ENCODE measurements at regions not wholly inside any gene's neighbourhood (a gene's known extent, or its start where the extent isn't known, plus 50 kb on each side); places are given as distances from the start of the nearest gene placed in this dataset.

- peaks cover 10% of the 10 kb centered on the region for H3K9me3 ChIP-seq (replicated peaks; ENCODE audit: control insufficient read depth, low read depth, low read length)
- H3K4me1 ChIP-seq (ENCODE audit: control insufficient read depth, insufficient read depth, low read length) = peaks cover 4% of the 10 kb centered on the region
- peak overlapping the region; percentile 31 for H3K27ac ChIP-seq (ENCODE audit: low read length)
- H3K4me3 ChIP-seq (ENCODE audit: low read length) = no peak overlapping the region
- no peaks in the 10 kb centered on the region for H3K27me3 ChIP-seq (ENCODE audit: control insufficient read depth, insufficient read depth, low read length)
- DNase-seq = peak; percentile 80
- no peaks in the 10 kb centered on the region for H3K36me3 ChIP-seq (ENCODE audit: control insufficient read depth, insufficient read depth, low read length)
These were observed 105.6 kb upstream of the FHL2 start for GRCh38 chr2:105504459-105504858.

- no peak overlapping the region for H3K4me3 ChIP-seq (ENCODE audit: low read length)
- no peaks in the 10 kb centered on the region for H3K36me3 ChIP-seq (ENCODE audit: control insufficient read depth, insufficient read depth, low read length)
- no CpG with 5 or more reads among the region's 2 CpGs for WGBS (ENCODE audit: insufficient coverage)
- H3K4me1 ChIP-seq (ENCODE audit: control insufficient read depth, insufficient read depth, low read length) = peaks cover 8% of the 10 kb centered on the region
- peaks cover 10% of the 10 kb centered on the region for H3K9me3 ChIP-seq (replicated peaks; ENCODE audit: control insufficient read depth, low read depth, low read length)
- no peak for DNase-seq
- H3K27me3 ChIP-seq (ENCODE audit: control insufficient read depth, insufficient read depth, low read length) = no peaks in the 10 kb centered on the region
- no peak overlapping the region for H3K27ac ChIP-seq (ENCODE audit: low read length)
These were observed 103.9 kb upstream of the FHL2 start for GRCh38 chr2:105502625-105503334.

- Histone ChIP-seq H3K4me1 (ENCODE audit: control insufficient read depth, insufficient read depth, low read length) (peaks cover 15% of the 10 kb centered on the region), H3K27ac (ENCODE audit: low read length) (peak overlapping the region; percentile 20), H3K27me3 (ENCODE audit: control insufficient read depth, insufficient read depth, low read length) (no peaks in the 10 kb centered on the region), H3K4me3 (ENCODE audit: low read length) (no peak overlapping the region), H3K36me3 (ENCODE audit: control insufficient read depth, insufficient read depth, low read length) (no peaks in the 10 kb centered on the region), H3K9me3 (replicated peaks; ENCODE audit: control insufficient read depth, low read depth, low read length) (peaks cover 11% of the 10 kb centered on the region)
- 60% methylated on average over 1 of the region's 5 CpGs for WGBS (ENCODE audit: insufficient coverage)
- DNase-seq = no peak
These were observed 99.5 kb upstream of the FHL2 start for GRCh38 chr2:105498281-105498846.

- WGBS (ENCODE audit: insufficient coverage) = 67% methylated on average over 3 of the region's 4 CpGs
- Histone ChIP-seq H3K36me3 (ENCODE audit: control insufficient read depth, insufficient read depth, low read length) (no peaks in the 10 kb centered on the region), H3K4me1 (ENCODE audit: control insufficient read depth, insufficient read depth, low read length) (peaks cover 15% of the 10 kb centered on the region), H3K27ac (ENCODE audit: low read length) (no peak overlapping the region), H3K9me3 (replicated peaks; ENCODE audit: control insufficient read depth, low read depth, low read length) (peaks cover 15% of the 10 kb centered on the region), H3K4me3 (ENCODE audit: low read length) (no peak overlapping the region), H3K27me3 (ENCODE audit: control insufficient read depth, insufficient read depth, low read length) (no peaks in the 10 kb centered on the region)
- no peak for DNase-seq
These were observed 98.2 kb upstream of the FHL2 start for GRCh38 chr2:105497094-105497493.

- Histone ChIP-seq H3K27ac (ENCODE audit: low read length) (peak overlapping the region; percentile 9), H3K9me3 (replicated peaks; ENCODE audit: control insufficient read depth, low read depth, low read length) (peaks cover 9% of the 10 kb centered on the region), H3K27me3 (ENCODE audit: control insufficient read depth, insufficient read depth, low read length) (no peaks in the 10 kb centered on the region), H3K36me3 (ENCODE audit: control insufficient read depth, insufficient read depth, low read length) (no peaks in the 10 kb centered on the region), H3K4me3 (ENCODE audit: low read length) (no peak overlapping the region), H3K4me1 (ENCODE audit: control insufficient read depth, insufficient read depth, low read length) (peaks cover 15% of the 10 kb centered on the region)
- DNase-seq = no peak
- 31% methylated on average over 2 of the region's 3 CpGs for WGBS (ENCODE audit: insufficient coverage)
These were observed 97.4 kb upstream of the FHL2 start for GRCh38 chr2:105496271-105496670.

GRCh38 chr2:105494683-105495425, 96.0 kb upstream of the FHL2 start:
- H3K4me3 ChIP-seq (ENCODE audit: low read length) = no peak overlapping the region
- H3K27ac ChIP-seq (ENCODE audit: low read length) = no peak overlapping the region
- DNase-seq = no peak

GRCh38 chr2:105490956-105491355, 92.1 kb upstream of the FHL2 start:
- Histone ChIP-seq H3K4me1 (ENCODE audit: control insufficient read depth, insufficient read depth, low read length) (peaks cover 16% of the 10 kb centered on the region), H3K36me3 (ENCODE audit: control insufficient read depth, insufficient read depth, low read length) (no peaks in the 10 kb centered on the region), H3K9me3 (replicated peaks; ENCODE audit: control insufficient read depth, low read depth, low read length) (peaks cover 6% of the 10 kb centered on the region), H3K27me3 (ENCODE audit: control insufficient read depth, insufficient read depth, low read length) (no peaks in the 10 kb centered on the region), H3K27ac (ENCODE audit: low read length) (no peak overlapping the region), H3K4me3 (ENCODE audit: low read length) (no peak overlapping the region)
- WGBS (ENCODE audit: insufficient coverage) = 100% methylated on average over 1 of the region's 1 CpG
- no peak for DNase-seq

More at GRCh38 chr2:105494683-105495425, 96.0 kb upstream of the FHL2 start:
- peaks cover 15% of the 10 kb centered on the region for H3K4me1 ChIP-seq (ENCODE audit: control insufficient read depth, insufficient read depth, low read length)
- no peaks in the 10 kb centered on the region for H3K27me3 ChIP-seq (ENCODE audit: control insufficient read depth, insufficient read depth, low read length)
- H3K9me3 ChIP-seq (replicated peaks; ENCODE audit: control insufficient read depth, low read depth, low read length) = peaks cover 6% of the 10 kb centered on the region
- WGBS (ENCODE audit: insufficient coverage) = 88% methylated on average over 8 of the region's 13 CpGs
- no peaks in the 10 kb centered on the region for H3K36me3 ChIP-seq (ENCODE audit: control insufficient read depth, insufficient read depth, low read length)

- no peak for DNase-seq
- H3K4me3 ChIP-seq (ENCODE audit: low read length) = no peak overlapping the region
- H3K9me3 ChIP-seq (replicated peaks; ENCODE audit: control insufficient read depth, low read depth, low read length) = peaks cover 6% of the 10 kb centered on the region
- 63% methylated on average over 3 of the region's 4 CpGs for WGBS (ENCODE audit: insufficient coverage)
- no peaks in the 10 kb centered on the region for H3K36me3 ChIP-seq (ENCODE audit: control insufficient read depth, insufficient read depth, low read length)
- H3K27ac ChIP-seq (ENCODE audit: low read length) = no peak overlapping the region
- H3K4me1 ChIP-seq (ENCODE audit: control insufficient read depth, insufficient read depth, low read length) = peaks cover 14% of the 10 kb centered on the region
- no peaks in the 10 kb centered on the region for H3K27me3 ChIP-seq (ENCODE audit: control insufficient read depth, insufficient read depth, low read length)
These were observed 91.4 kb upstream of the FHL2 start for GRCh38 chr2:105490204-105490603.

- no peak overlapping the region for H3K27ac ChIP-seq (ENCODE audit: low read length)
- no peak for DNase-seq
These were observed 90.5 kb upstream of the FHL2 start for GRCh38 chr2:105489168-105489878.

GRCh38 chr2:105488285-105488684, 89.4 kb upstream of the FHL2 start:
- Histone ChIP-seq H3K27me3 (ENCODE audit: control insufficient read depth, insufficient read depth, low read length) (no peaks in the 10 kb centered on the region), H3K4me1 (ENCODE audit: control insufficient read depth, insufficient read depth, low read length) (peaks cover 14% of the 10 kb centered on the region), H3K27ac (ENCODE audit: low read length) (peak overlapping the region; percentile 62), H3K4me3 (ENCODE audit: low read length) (no peak overlapping the region), H3K9me3 (replicated peaks; ENCODE audit: control insufficient read depth, low read depth, low read length) (peaks cover 4% of the 10 kb centered on the region), H3K36me3 (ENCODE audit: control insufficient read depth, insufficient read depth, low read length) (no peaks in the 10 kb centered on the region)
- 77% methylated on average over 7 of the region's 8 CpGs for WGBS (ENCODE audit: insufficient coverage)
- peak; percentile 47 for DNase-seq

More at GRCh38 chr2:105489168-105489878, 90.5 kb upstream of the FHL2 start:
- Histone ChIP-seq H3K4me3 (ENCODE audit: low read length) (no peak overlapping the region), H3K36me3 (ENCODE audit: control insufficient read depth, insufficient read depth, low read length) (no peaks in the 10 kb centered on the region), H3K27me3 (ENCODE audit: control insufficient read depth, insufficient read depth, low read length) (no peaks in the 10 kb centered on the region), H3K9me3 (replicated peaks; ENCODE audit: control insufficient read depth, low read depth, low read length) (peaks cover 6% of the 10 kb centered on the region), H3K4me1 (ENCODE audit: control insufficient read depth, insufficient read depth, low read length) (peaks cover 14% of the 10 kb centered on the region)
- WGBS (ENCODE audit: insufficient coverage) = 83% methylated on average over 1 of the region's 3 CpGs

Measured in muscle of leg (tissue), 3 donors.